HG03439 (cell line): ENCODE measurements at regions not wholly inside any gene's neighbourhood (a gene's known extent, or its start where the extent isn't known, plus 50 kb on each side); places are given as distances from the start of the nearest gene placed in this dataset.
"Not testable (repeated sequence)": the region's sequence is repeated elsewhere in the genome, so short reads cannot be mapped to it uniquely, and the experiment has no call there.

Experiments used
- ATAC-seq: cut with Tn5 transposase; IDR thresholded peaks from one replicate; pipeline ENCODE4 v1.9.1; 2021; ENCODE audit warnings: mild to moderate bottlenecking, moderate library complexity; ENCODE audit not compliant: unreplicated experiment

DNA sequence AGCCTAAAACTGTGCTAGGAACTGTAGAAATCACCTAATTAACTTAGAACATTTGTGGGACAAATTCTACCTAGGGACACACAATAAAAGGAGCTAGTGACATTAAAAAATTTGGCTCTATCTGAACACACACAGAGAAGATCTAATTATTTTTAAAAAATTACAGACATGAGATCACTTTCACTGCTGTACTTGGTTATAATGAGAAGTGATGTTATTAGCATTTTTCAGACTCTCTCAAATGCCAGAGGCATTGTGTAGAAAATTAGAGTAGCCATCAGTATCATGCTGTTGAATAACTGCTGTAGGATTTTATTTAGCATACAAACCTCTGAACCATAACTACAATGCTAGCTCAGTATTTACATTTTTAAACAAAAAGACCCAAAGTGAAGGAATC lies 109.1 kb upstream of the ANK2 start:
- no peak for ATAC-seq

DNA sequence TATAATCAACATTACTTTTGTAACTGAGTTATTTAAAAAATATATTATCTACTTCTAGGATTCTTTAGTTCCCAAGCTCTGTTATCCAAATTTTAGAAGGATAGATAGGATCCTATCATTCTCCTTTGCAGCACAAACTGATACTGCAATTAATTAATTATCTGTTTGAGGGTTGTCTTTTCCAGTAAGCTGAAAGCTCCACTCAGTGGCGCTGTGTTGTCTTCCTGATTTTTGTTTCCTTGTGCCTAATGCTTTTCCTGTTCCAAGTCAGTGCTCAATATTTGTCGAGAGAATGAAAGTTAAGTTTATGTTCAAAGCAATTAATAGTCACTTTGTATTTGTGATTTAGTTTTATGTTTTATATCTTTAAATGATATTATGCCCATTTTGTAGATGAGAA lies 107.4 kb upstream of the ANK2 start:
- no peak for ATAC-seq

DNA sequence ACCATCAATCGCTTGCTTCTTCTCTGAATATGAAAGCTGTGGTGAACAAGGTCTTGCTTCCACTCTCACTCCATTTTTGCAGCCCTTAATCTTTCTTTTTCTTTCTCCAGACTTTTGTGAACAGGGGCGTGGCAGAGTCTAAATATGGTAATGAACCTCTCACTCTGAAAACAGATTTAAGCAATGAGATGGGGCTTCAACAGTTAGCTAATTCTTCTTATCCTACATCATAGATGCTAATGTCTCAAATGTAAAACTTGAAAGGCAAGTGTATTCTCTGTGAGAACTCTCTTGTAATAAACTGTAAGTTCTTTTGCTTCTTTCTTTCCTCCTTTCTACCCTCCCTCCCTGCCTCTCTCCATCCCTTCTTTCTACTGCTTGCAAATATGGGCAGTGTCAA lies 106.5 kb upstream of the ANK2 start:
- no peak for ATAC-seq

DNA sequence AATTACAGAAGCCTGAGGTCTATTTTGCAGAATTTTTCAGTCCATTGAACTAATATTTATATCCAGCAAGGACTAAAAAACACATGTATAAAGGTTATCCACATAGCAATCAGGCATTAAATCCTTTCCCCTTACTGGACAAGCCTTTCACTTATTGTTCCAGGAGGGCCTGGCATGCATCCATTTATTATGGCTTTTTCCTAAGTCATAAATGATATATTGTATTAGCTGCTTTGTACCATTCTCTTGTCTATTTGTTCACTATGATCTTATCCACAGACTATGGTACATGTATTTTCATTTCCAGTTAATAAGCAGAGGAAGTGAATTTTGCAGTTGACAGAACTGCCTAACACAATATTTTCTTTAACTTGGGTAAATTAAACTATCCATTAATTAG lies 105.4 kb upstream of the ANK2 start:
- ATAC-seq, result no peak

DNA sequence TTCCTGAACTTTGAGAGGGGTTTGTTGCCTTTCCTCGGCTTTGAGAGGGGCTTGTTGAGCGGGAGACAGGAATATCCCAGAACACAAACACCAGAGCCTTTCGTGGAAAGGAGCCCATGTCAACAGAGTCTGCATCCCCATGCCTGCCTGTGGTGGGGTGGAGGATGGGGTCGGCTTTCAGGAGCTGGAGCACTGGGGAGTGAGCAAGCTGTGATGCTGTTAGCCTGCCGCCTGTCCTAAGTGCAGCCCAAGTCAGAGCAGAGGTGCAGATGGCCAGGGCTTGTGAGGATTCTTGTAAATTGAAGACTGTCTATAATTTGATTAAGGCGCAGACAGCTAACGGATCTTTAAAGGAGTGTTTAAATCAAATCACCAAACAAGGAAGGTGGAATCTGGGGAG lies 103.3 kb upstream of the ANK2 start:
- no peak for ATAC-seq

DNA sequence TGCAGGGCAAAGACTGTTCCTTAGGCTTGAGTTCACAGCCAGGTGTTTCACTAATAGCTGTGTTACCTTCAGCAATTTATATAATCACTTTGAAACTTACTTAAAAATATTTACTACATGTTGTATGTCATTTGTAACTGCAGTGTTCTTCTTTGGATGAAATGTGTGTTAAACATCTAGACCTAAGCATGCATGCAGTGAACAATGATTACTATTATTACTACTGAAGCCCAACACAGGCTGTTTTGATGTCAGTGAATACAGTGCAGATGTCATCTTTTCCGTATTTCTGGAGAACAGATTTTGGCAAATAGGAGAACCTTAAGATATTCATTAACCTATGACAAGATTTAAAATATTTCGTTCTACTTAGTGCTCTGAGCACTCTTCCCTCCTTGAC lies 101.8 kb upstream of the ANK2 start:
- no peak for ATAC-seq

DNA sequence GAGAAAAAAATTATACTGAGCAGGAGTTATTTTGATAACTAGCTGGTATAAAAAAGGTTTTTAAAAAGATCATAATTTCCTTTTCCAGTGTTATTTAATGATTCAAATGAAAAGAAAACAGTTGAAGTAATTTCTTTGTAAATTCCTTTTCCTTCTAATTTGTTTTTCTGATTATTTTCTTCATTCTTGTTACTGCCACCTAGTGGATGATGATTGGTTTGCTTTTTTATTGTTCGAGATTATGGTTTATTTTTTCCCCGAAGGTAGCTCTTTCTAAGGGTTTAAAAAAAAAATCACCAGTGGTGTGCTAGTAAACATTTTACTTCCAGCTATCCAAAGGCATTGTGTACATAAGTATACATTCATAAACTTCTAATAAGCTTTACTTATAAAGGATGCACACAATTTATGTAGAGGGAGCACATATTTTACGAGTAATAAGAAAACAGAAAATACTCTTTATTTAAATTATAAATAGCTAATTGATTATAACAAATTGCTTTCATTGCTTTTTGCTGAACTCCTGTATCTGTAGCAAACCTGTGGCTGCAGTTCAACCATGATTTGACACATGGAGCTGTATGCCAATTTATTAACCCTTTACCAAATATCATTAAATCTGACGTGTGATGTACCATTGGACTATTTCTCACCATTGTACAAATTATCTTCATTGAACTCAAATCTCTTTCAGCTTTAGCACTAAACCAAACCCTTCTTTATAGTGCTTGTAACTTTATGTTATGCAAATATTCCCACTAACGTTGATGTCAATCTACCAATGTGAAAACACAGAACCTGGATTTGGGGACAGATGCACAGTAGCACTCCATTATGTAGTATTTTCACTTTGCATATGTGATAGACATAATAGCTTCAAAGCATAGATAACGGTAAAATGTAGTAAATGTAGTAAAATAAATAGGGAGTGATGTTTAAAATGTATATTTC lies 97.8 kb upstream of the ANK2 start:
- ATAC-seq, result no peak

DNA sequence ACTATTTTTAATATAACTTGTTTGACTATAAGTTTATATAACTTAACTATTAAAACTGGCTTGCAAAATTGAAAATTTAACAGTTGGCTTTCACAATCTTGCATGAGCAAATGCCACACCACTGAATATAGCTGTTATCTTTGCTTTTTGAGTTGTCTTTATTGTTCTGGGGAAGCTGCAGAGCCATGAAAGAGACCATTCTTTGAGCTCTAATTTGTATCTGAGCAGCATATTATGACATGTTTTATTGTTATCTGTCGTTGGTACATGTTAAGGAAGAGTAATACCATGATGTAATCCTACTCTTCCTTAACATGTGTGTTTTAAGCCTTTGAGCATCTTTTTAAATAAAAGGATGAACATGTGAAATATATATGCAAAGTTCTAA lies 97.1 kb upstream of the ANK2 start:
- ATAC-seq, result no peak

DNA sequence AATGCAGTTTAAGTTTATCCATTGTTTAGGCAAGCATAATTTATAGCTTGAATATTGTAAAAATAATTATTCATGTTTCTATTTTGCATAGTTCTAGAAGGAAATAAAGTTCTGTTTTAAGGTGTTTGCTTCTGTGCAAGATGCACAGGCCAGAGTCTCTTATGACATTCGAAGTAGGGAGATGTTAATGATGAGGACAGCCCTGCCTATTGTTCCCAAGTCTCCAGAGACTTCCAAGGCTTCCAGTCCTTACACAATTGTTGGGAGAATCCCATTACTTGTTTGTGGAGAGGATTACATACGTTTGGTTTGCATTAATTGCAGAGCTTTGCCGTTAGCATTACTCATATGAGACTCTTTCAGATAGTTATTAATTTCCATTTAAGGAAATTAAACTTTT lies 96.2 kb upstream of the ANK2 start:
- no peak for ATAC-seq

DNA sequence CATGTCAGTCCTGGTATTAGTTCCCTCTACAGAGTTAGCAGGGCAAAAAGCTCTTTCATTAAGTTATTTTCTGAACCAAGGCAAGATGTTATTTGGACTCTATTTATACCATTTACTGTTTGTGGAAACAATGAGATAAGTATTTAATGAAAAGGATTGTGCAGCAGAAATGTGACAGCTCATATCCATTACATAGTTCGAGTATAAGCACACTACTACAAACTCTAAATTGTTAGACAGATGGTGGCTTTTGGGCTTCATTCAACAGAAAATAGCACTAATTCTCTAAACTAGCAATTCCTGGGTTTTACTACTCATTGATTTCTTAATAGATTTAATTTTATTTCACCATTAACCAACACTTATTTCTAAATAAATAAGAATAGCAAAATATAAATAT lies 95.2 kb upstream of the ANK2 start:
- no peak for ATAC-seq

DNA sequence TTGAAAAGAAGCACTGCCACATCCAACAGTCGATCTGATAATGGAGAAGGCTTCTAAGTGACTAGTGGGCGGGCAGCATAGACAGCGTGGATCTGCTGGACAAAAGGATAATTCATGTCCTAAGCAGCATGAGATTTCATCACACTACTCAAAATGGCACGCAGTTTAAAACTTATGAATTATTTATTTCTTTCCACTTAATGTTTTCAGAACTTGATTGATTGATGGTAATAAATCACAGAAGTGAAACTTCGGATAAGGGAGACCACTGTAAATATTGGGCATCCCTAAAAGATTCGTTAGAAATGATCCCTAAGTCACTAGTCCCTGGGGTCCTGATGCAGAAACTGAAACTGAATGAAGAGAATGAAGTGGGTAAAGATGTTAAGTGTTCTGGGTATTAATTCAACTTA lies 93.0 kb upstream of the ANK2 start:
- no peak for ATAC-seq

DNA sequence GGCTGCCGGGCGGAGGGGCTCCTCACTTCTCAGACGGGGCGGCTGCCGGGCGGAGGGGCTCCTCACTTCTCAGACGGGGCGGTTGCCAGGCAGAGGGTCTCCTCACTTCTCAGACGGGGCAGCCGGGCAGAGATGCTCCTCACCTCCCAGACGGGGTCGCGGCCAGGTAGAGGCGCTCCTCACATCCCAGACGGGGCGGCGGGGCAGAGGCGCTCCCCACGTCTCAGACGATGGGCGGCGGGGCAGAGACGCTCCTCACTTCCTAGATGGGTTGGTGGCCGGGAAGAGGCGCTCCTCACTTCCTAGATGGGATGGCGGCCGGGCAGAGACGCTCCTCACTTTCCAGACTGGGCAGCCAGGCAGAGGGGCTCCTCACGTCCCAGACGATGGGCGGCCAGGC lies 91.7 kb upstream of the ANK2 start:
- not testable (repeated sequence) for ATAC-seq

DNA sequence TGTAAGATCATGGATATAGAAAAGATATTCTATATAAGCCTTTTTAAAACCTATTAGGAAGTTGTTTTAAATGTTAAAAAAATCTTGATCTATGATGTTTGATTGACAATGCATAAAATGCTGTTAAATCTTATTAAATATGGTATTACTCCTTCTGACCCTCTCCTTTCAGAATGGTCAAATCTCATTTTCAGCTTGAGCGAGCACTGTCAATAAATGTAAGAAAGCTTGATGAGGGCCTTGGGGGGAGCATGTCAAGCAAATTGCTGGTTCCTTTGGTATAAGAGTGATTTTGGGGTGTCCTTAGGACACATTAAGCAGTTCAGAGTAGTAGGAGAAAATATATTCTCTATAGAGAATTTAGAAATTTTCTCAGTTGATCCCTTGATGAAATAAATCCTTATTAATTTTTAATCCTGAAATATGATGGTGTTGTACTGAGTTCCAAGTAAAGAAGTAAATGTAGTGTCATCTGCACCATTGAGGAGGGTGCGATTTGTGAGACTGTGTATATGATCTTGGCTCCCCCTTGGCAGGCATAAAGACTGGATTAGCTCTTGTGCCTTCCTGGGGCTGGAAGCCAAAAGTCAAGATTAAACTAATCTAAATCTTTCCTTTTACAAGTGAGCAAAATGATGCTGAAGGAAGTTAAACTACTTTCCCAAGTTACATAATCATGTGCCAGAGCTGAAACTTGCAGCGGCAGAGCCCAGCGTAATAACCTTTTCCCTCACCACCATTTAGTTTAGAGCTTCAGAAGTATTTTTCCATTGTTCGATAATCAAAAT lies 82.6 kb upstream of the ANK2 start:
- ATAC-seq, result no peak

DNA sequence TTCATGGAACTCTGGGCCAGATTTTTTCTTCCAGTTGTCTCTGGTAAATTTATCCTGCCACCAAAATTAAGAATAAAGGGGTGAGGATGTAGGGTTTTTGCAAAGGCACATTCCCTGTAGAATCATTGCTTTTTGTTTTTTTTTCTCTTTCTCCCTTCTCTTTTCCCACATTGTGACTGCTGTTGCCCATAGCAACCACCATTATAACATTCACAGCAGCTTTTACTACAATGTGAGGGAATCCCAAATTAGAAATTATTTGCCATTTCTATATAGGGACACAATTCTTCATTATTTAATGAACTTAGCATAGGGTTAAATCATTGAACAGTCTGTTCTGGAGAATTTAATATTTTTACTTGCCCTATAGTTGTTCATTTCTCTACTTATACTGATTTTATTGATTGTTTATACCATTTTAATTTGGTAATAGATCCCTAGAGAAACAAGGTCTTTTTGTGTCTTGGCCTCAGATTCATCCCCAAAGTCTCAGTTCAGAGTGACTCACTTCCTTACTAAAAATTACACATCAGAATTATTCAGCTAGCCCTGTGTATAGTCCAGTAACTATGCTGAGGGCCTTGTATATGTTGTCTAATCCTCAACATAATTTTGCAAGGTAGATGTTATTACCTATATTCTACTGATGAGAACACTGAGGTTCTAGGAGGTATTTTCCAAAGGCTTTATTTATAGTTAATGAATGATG lies 80.8 kb upstream of the ANK2 start:
- no peak for ATAC-seq

DNA sequence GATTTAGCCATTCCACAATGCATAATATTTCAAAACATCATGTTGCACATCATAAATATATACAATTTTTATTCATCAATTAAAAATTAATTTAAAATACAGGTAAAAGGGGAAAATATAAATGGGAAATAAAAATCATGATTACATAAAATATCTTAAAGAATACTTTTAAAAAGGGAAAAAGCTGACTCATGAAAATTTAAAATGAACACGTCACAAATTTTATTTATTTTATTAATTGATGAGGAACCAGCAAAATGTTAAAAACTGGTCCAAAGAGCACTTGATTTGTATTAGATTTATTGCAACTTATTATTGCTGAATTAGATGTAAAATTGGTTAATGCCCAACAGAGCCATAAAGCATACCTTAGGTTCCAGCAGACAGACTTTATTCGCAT lies 78.5 kb upstream of the ANK2 start:
- ATAC-seq, result no peak

DNA sequence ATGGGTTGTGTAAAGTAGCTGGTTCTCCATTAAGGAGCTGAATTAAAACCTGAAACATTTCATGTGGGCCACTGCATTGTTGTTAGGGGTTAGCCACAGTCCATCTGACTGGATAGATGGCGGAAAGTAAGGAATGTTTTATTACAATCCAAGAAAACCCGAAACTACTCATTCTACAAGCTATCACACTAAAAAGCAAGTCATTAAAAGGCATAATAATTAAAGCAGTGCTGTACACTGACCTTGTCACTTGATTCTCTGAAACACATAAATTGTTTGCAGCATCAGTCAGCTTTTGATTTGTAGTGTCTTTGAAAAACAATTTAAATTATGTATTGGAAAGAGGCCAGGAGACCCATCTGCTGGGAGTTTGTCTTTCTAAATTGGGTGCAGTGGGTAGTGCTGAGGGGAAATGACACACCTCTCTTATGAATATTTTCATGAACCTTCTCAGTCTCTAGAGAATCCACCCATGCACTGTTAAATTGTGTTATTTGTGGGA lies 75.7 kb upstream of the ANK2 start:
- no peak for ATAC-seq

DNA sequence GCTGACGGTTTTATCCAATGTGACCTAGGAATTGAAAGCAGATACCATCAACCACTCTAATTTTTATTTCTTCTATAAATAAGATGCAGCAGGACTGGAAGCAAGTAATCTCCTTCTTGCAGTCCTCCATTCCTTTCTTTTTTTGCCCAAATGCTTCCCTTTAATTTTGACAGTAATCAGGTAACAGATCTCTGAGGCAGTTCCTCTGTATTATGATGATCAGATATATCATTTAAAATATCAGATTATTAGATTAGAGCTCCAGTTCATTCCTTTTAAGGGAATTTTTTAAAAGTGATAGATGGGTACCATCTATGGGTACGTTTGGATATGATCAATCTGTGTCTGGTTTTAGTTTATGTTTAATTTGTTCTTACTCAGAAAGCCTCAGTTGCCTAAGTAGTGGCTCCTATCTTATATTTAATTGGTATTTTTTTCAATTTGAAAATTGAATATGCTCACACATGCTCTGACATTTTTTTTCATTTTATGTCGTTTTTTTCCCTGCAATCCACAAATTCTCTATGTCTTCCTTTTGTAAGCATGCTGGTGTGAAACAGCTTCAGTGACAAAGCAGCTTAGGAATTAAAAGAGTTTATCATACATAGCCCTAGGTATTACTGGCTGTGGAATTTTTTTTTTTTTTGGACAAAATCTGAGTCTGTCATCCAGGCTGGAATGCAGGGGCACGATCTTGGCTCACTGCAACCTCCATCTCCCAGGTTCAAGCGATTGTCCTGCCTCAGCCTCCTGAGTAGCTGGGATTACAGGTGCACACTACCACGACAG lies 73.7 kb upstream of the ANK2 start:
- ATAC-seq, result no peak

DNA sequence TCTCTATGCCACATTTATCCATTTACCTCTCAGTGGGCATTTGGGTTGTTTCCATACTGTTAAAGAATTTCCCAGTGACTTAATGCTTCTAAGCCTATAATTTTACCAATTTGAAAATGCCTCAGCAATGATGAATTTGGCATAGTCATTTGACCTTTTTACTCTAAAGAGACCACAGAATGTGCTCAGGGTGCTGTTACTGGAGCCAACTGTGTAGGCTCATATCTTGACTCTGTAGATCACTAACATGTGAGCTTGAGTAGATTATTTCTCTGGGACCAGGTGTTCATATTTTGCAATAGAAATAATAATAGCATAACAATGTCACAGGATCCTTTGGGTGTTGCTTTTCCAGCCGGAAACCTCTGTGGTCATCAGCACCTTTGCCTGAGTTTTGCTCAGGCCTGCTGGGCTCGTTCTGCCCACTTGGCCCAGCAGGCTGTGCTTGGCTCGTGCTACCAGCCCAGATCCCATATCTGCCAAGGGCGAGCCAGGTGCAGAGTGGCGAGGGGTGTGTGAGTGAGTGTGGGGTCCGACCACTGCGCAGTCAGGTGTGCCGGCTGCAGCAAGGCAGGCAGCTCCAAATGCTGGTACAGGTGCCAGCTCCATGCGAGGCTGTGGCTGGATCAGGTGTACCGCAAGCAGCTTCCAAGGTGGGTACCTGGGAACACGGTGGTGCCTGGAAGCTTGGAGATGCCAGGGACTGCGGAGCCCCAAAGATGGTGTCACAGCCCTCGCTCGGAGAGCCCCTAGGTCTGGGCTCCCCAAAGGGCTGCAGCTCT lies 70.6 kb upstream of the ANK2 start:
- ATAC-seq, result no peak

DNA sequence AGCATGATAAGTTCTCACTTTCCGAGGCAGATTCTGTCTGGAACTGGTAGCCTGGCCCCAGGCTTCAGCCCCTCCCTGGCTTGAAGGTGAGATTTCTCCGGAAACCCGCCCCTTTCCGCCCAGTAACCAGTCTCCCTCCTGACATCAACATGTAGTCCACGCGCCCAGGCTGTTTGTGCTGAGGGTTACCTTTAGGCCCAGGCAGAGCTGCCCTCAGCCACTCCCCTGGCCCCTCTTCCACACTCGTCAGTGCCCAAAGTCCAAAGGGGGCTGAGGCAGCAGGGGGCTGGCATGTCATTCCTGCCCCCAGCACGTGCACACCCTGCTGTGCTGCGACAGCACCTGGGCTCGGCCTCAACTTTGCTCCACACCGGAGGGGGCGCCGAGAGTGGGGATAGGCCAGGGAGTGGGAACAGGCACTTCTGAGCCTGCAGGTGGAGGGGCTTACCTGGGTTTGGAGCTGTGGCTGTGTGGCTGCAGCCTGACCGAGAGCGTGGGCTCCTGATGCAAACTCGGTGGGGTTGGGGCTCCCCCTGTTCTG lies 69.5 kb upstream of the ANK2 start:
- ATAC-seq, result no peak

DNA sequence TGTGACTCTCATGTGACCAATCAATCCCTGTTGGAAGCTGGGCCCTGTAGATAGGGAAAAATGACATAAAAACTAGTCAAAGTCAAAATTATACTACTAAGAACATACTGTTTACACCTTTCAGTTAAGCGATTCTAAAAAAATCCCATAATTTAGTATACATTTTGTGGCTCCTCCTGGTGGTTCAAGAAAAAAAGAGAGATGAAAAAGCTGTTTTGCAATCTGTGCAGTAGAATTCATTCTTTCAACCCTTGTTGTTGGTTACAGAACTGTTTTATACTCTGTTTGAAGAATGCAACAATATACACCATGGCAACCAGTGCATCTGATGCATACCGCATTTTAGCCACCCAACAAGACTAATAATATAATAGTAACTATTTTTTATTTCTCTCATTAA lies 66.8 kb upstream of the ANK2 start:
- ATAC-seq, result no peak
